HEK293T (cell line): ENCODE measurements at regions not wholly inside any gene's neighbourhood (a gene's known extent, or its start where the extent isn't known, plus 50 kb on each side); places are given as distances from the start of the nearest gene placed in this dataset.

ENCODE experiments used
- CTCF ChIA-PET: fragments of 350-600 bp; formaldehyde crosslinking; extraction: SDS; loops from one replicate; lab custom pipeline; 2021; ENCODE audit warnings: antibody characterized with exemption, inconsistent platforms; lab: Yijun Ruan, JAX
- POLR2A ChIA-PET: fragments of 350-600 bp; formaldehyde crosslinking; extraction: SDS; loops from one replicate; lab custom pipeline; 2020; ENCODE audit warnings: antibody characterized with exemption, inconsistent platforms; lab: Yijun Ruan, JAX
- DNase-seq: peaks from one replicate; pipeline ENCODE4 v3.0.0; 2012; ENCODE audit warnings: mixed read lengths; ENCODE audit errors: extremely low spot score
- ARNT ChIP-seq: fragments of 450-650 bp; IDR thresholded peaks from 2 replicates; pipeline ENCODE4 v1.6.1; 2017; ENCODE audit warnings: mild to moderate bottlenecking
- BHLHE40 ChIP-seq: fragments of 450-650 bp; IDR thresholded peaks from 2 replicates; pipeline ENCODE4 v1.6.1; 2016; ENCODE audit warnings: mild to moderate bottlenecking, moderate library complexity, borderline replicate concordance
- CTBP1 ChIP-seq: fragments of 450-650 bp; IDR thresholded peaks from 2 replicates; pipeline ENCODE4 v1.6.1; 2016; ENCODE audit warnings: borderline replicate concordance
- ELF4 ChIP-seq: fragments of 450-650 bp; IDR thresholded peaks from 2 replicates; pipeline ENCODE4 v1.6.1; 2017; ENCODE audit warnings: antibody characterized with exemption
- FOXA1 ChIP-seq: fragments of 450-650 bp; IDR thresholded peaks from 2 replicates; pipeline ENCODE4 v1.6.1; 2016; ENCODE audit warnings: mild to moderate bottlenecking
- FOXK2 ChIP-seq: fragments of 450-650 bp; IDR thresholded peaks from 2 replicates; pipeline ENCODE4 v1.6.1; 2016; ENCODE audit warnings: mild to moderate bottlenecking
- FOXM1 ChIP-seq: fragments of 450-650 bp; IDR thresholded peaks from 2 replicates; pipeline ENCODE4 v1.6.1; 2017; ENCODE audit warnings: mild to moderate bottlenecking, borderline replicate concordance
- HDGF ChIP-seq: fragments of 450-650 bp; IDR thresholded peaks from 2 replicates; pipeline ENCODE4 v1.6.1; 2017; ENCODE audit warnings: antibody characterized with exemption, borderline replicate concordance
- L3MBTL2 ChIP-seq: fragments of 450-650 bp; conservative IDR thresholded peaks from 2 replicates; pipeline ENCODE4 v1.6.1; 2016; ENCODE audit warnings: mild to moderate bottlenecking
- LEF1 ChIP-seq: fragments of 450-650 bp; IDR thresholded peaks from 2 replicates; pipeline ENCODE4 v1.6.1; 2017; ENCODE audit warnings: mild to moderate bottlenecking, borderline replicate concordance
- NFRKB ChIP-seq: fragments of 450-650 bp; IDR thresholded peaks from 2 replicates; pipeline ENCODE4 v1.6.1; 2016; ENCODE audit warnings: mild to moderate bottlenecking, moderate library complexity
- PKNOX1 ChIP-seq: fragments of 450-650 bp; IDR thresholded peaks from 2 replicates; pipeline ENCODE4 v1.6.1; 2016
- SP1 ChIP-seq: fragments of 450-650 bp; IDR thresholded peaks from 2 replicates; pipeline ENCODE4 v1.6.1; 2017
- SUZ12 ChIP-seq: fragments of 450-650 bp; IDR thresholded peaks from 2 replicates; pipeline ENCODE4 v1.6.1; 2016; ENCODE audit warnings: mild to moderate bottlenecking
- TARDBP ChIP-seq: fragments of 450-650 bp; IDR thresholded peaks from 2 replicates; pipeline ENCODE4 v1.6.1; 2016
- ZNF384 ChIP-seq: fragments of 450-650 bp; IDR thresholded peaks from 2 replicates; pipeline ENCODE4 v1.6.1; 2016

- DNase-seq = no peak
- POLR2A ChIA-PET = no interaction called here
- CTCF ChIA-PET = no interaction called here
- no peak for TF ChIP-seq FOXA1
- no peak for TF ChIP-seq ZNF384
- no peak for TF ChIP-seq BHLHE40
- no peak for TF ChIP-seq L3MBTL2
- no peak for TF ChIP-seq PKNOX1
- no peak for TF ChIP-seq ELF4
- no peak for TF ChIP-seq NFRKB
- TF ChIP-seq SUZ12 = no peak
- no peak for TF ChIP-seq FOXK2
- TF ChIP-seq CTBP1 = no peak
- TF ChIP-seq LEF1 = no peak
- TF ChIP-seq SP1 = no peak
- TF ChIP-seq HDGF = no peak
- no peak for TF ChIP-seq FOXM1
- no peak for TF ChIP-seq TARDBP
Measured at GRCh38 chr9:80698725-80699410, 990.5 kb downstream of the TLE1 start.

GRCh38 chr9:80692751-80693150 is 996.6 kb downstream of the TLE1 start:
- ChIA-PET POLR2A (no interaction called here), CTCF (no interaction called here)
- no peak for TF ChIP-seq FOXM1
- no peak for TF ChIP-seq NFRKB
- TF ChIP-seq BHLHE40 = no peak
- no peak for TF ChIP-seq ELF4
- TF ChIP-seq SUZ12 = no peak
- no peak for TF ChIP-seq CTBP1
- no peak for TF ChIP-seq ARNT
- TF ChIP-seq FOXA1 = no peak
- TF ChIP-seq SP1 = no peak
- TF ChIP-seq LEF1 = no peak
- TF ChIP-seq TARDBP = no peak
- no peak for DNase-seq

GRCh38 chr9:80691229-80691628 is 998.1 kb downstream of the TLE1 start:
- POLR2A ChIA-PET = no interaction called here
- TF ChIP-seq FOXK2 (no peak), CTBP1 (no peak), FOXM1 (no peak), ELF4 (no peak), L3MBTL2 (no peak), ZNF384 (no peak), FOXA1 (no peak), SUZ12 (no peak), SP1 (no peak), TARDBP (no peak), BHLHE40 (no peak), LEF1 (no peak), PKNOX1 (no peak), NFRKB (no peak), ARNT (no peak), HDGF (no peak)
- DNase-seq = no peak
- CTCF ChIA-PET = no interaction called here

- no peak for DNase-seq
- POLR2A ChIA-PET = no interaction called here
- CTCF ChIA-PET = no interaction called here
- TF ChIP-seq FOXA1 = no peak
- no peak for TF ChIP-seq SUZ12
- TF ChIP-seq TARDBP = no peak
- no peak for TF ChIP-seq NFRKB
- no peak for TF ChIP-seq ARNT
- no peak for TF ChIP-seq LEF1
- TF ChIP-seq BHLHE40 = no peak
- TF ChIP-seq FOXK2 = no peak
- no peak for TF ChIP-seq FOXM1
- TF ChIP-seq PKNOX1 = no peak
- no peak for TF ChIP-seq ZNF384
Measured at GRCh38 chr9:80690349-80690939, 998.9 kb downstream of the TLE1 start.

- ChIA-PET CTCF (no interaction called here), POLR2A (no interaction called here)
- no peak for DNase-seq
- no peak for TF ChIP-seq CTBP1
- TF ChIP-seq ZNF384 = no peak
- TF ChIP-seq ARNT = no peak
- no peak for TF ChIP-seq NFRKB
- TF ChIP-seq BHLHE40 = no peak
- no peak for TF ChIP-seq PKNOX1
- TF ChIP-seq FOXM1 = no peak
- no peak for TF ChIP-seq ELF4
- no peak for TF ChIP-seq SUZ12
- TF ChIP-seq HDGF = no peak
- TF ChIP-seq L3MBTL2 = no peak
Measured at GRCh38 chr9:80679916-80680315, 1009.4 kb downstream of the TLE1 start.
